Suppressor macrophage (primary cell): ENCODE measurements at regions not wholly inside any gene's neighbourhood (a gene's known extent, or its start where the extent isn't known, plus 50 kb on each side); places are given as distances from the start of the nearest gene placed in this dataset.

ENCODE experiments used
- DNase-seq, 4 experiments: peaks; one replicate each; pipeline ENCODE4 v3.0.0-alpha.2; 2020 to 2022

GRCh38 chr9:134276453-134277245 is 49.6 kb upstream of the RXRA start:
- DNase-seq: peak; percentile 26 to 62 (median 53)
